ENCODE measurements at regions not wholly inside any gene's neighbourhood (a gene's known extent, or its start where the extent isn't known, plus 50 kb on each side); places are given as distances from the start of the nearest gene placed in this dataset.

DNA sequence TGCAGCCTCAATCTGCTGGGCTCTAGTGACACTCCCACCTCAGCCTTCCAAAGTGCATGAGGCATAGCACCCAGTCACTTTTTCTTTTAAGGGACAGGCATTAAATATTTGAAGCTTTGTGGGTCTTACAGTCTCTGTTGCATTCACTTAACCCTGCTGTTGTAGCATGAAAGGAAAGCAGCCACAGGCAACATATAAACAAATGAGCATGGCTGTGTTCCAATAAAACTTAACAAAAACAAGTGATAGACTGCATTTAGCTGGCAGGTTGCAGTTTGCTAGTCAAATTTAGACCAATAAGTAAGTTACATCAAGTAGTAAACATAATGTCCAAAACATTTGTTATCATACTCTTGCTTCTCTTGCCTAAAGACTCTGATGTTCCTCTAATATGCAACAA, 297.3 kb upstream of the MMADHC start:
- TF ChIP-seq, protein P1, sequence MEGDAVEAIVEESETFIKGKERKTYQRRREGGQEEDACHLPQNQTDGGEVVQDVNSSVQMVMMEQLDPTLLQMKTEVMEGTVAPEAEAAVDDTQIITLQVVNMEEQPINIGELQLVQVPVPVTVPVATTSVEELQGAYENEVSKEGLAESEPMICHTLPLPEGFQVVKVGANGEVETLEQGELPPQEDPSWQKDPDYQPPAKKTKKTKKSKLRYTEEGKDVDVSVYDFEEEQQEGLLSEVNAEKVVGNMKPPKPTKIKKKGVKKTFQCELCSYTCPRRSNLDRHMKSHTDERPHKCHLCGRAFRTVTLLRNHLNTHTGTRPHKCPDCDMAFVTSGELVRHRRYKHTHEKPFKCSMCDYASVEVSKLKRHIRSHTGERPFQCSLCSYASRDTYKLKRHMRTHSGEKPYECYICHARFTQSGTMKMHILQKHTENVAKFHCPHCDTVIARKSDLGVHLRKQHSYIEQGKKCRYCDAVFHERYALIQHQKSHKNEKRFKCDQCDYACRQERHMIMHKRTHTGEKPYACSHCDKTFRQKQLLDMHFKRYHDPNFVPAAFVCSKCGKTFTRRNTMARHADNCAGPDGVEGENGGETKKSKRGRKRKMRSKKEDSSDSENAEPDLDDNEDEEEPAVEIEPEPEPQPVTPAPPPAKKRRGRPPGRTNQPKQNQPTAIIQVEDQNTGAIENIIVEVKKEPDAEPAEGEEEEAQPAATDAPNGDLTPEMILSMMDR (IDR thresholded peaks at IDR 0.05 in 8 of 11, conservative IDR thresholded peaks at IDR 0.05 in 3 of 11) = no peak
- TF ChIP-seq POLR2AphosphoS5 (IDR thresholded peaks at IDR 0.05) = no peak
- TF ChIP-seq POLR2A (IDR thresholded peaks at IDR 0.05) = no peak

All from spleen (tissue), 7 donors.